ENCODE measurements at regions not wholly inside any gene's neighbourhood (a gene's known extent, or its start where the extent isn't known, plus 50 kb on each side); places are given as distances from the start of the nearest gene placed in this dataset.

DNA sequence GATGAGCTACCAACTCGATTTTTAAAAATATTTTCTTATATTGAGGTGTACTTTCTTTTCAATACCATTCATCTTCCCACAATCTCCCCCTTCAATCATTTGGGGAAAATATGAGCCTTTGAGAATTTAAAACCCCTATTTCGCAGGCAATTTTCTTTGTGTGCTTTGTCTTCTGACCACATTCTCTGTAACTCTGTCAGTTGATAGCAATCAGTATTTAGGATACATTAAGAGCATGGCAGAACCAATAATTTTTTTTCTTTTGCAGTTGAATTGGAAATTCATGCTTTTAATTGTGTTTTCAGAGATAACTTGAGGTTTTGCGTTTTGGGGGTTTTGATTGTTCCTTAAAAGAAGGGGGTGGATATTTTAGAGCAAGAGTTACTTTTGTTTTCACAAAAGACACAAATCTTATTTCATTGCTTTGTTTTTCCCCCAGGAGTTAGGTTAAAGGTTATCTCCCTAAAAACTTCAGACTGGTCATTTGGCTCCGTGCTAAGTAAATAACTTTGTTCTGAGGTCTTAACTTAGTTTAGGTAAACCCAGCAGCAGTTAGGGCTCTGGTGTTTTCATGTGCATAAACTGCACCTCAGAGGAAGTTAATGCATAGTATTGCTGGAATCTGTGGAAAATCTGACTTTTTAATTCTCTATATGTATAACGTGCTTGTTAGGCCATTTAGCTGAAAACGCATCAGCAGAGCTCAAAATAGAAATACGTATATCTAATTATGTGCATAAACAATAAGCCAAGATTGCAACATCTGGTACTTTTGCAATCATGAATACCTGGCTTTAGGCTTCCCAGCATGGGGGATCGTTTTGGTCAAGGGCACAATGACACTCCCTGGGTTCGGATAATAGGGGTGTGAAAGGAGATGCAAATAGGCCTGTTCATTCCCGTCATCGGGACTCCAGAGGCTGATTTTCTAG lies 676.4 kb upstream of the ANKRD30A start:
- TF ChIP-seq, protein P1, sequence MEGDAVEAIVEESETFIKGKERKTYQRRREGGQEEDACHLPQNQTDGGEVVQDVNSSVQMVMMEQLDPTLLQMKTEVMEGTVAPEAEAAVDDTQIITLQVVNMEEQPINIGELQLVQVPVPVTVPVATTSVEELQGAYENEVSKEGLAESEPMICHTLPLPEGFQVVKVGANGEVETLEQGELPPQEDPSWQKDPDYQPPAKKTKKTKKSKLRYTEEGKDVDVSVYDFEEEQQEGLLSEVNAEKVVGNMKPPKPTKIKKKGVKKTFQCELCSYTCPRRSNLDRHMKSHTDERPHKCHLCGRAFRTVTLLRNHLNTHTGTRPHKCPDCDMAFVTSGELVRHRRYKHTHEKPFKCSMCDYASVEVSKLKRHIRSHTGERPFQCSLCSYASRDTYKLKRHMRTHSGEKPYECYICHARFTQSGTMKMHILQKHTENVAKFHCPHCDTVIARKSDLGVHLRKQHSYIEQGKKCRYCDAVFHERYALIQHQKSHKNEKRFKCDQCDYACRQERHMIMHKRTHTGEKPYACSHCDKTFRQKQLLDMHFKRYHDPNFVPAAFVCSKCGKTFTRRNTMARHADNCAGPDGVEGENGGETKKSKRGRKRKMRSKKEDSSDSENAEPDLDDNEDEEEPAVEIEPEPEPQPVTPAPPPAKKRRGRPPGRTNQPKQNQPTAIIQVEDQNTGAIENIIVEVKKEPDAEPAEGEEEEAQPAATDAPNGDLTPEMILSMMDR (IDR thresholded peaks at IDR 0.05): no peak
- H3K9me3 ChIP-seq: no peaks in the 10 kb centered on the region
- DNase-seq (no peak), ATAC-seq (peak in 1 of 8 donors; percentile 52)
- intact Hi-C loops (cut with DNase I): no loop called here
- H3K4me1 ChIP-seq: peaks cover 0 to 37% (median 14%) of the 10 kb centered on the region in 9 donors
- H3K36me3 ChIP-seq: no peaks in the 10 kb centered on the region
- no peaks in the 10 kb centered on the region for H3K27me3 ChIP-seq
- peak overlapping the region in 6 of 10 donors; percentile 12 to 69 (median 64) for H3K27ac ChIP-seq
- H3K4me3 ChIP-seq: no peak overlapping the region
- WGBS, 2 donors: 58% methylated on average over 11 of the region's 11 CpGs

DNA sequence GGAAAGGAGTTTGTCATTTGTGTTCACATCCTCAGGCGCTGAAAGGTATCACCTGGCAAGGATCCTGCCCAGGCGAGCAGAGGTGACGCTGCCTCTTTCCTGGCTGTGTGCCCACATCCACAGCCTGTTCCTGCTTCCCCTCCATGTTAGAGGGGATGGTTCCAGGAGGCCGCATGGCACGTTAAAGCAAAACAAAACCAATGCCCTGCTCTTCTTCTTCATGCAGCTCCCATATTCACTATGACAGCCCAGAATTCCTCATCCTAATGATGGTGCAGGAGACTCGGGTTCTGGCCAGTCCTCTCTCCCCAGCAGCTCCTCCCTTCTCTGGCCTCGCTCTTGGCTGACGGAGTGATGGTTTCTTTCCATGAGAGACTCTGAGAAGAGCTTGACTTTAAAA lies 678.5 kb upstream of the ANKRD30A start:
- H3K27ac ChIP-seq: peak overlapping the region in 9 of 10 donors; percentile 6 to 70 (median 54)
- no peak overlapping the region for H3K4me3 ChIP-seq
- TF ChIP-seq, protein P1 (IDR thresholded peaks at IDR 0.05): no peak
- H3K4me1 ChIP-seq: peaks cover 0 to 37% (median 14%) of the 10 kb centered on the region in 9 donors
- 18 to 27% methylated on average over 8 of the region's 8 CpGs for WGBS, 2 donors
- H3K27me3 ChIP-seq: no peaks in the 10 kb centered on the region
- H3K9me3 ChIP-seq: no peaks in the 10 kb centered on the region
- DNase-seq (peak; percentile 64 to 73), ATAC-seq (peak; percentile 50 to 93 (median 86))
- no peaks in the 10 kb centered on the region for H3K36me3 ChIP-seq
- intact Hi-C loops (cut with DNase I): no loop called here

DNA sequence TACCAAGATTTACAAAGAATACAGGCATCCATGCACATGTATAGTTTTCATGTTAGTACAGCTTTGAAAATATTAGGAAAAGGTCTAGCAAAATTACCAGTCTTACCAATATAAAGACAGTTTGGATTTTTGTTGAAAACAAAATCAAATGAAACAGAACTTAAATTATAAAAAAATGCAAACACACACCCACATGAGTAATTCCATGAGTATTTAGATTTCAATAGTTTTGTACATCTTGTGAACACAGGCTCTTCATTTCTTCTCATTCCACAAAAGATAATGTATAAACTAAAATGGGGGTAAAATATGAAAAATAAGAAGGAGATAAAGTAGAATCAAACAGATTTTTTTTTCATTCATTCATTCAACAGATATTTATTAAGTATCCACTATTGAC lies 682.2 kb upstream of the ANKRD30A start:
- H3K9me3 ChIP-seq: no peaks in the 10 kb centered on the region
- intact Hi-C loops (cut with DNase I): no loop called here
- no peaks in the 10 kb centered on the region for H3K27me3 ChIP-seq
- H3K4me1 ChIP-seq: peaks cover 0 to 28% (median 0%) of the 10 kb centered on the region in 9 donors
- ATAC-seq (no peak), DNase-seq (no peak)
- no peaks in the 10 kb centered on the region for H3K36me3 ChIP-seq
- no peak overlapping the region for H3K27ac ChIP-seq
- H3K4me3 ChIP-seq: no peak overlapping the region
- TF ChIP-seq, protein P1 (IDR thresholded peaks at IDR 0.05): no peak

DNA sequence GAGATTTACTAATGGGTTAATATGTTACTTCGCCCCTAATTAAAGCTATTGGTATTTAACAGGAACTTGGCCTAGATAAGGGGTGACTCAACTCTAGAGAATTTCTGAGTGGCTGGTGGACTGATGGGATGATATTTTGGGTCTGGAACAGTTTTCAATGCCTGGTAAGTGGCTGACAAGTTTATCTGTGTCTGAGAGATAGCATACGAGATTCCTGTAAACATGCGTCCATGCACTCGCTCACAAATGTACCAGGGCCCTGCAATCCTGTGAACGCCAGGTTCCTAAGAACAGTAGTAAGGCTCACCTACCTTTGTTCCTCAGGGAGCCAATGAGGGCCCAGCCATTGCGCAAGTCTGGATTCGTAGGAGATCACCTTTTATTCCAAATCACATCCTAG lies 683.8 kb upstream of the ANKRD30A start:
- intact Hi-C loops (cut with DNase I): no loop called here
- Histone ChIP-seq H3K9me3 (peaks cover 0 to 8% (median 0%) of the 10 kb centered on the region in 11 donors), H3K27ac (no peak overlapping the region), H3K27me3 (no peaks in the 10 kb centered on the region), H3K36me3 (no peaks in the 10 kb centered on the region), H3K4me1 (peaks cover 0 to 20% (median 0%) of the 10 kb centered on the region in 9 donors), H3K4me3 (no peak overlapping the region)
- 40 to 45% methylated on average over 7 of the region's 7 CpGs for WGBS, 2 donors
- DNase-seq: no peak
- ATAC-seq: peak in 6 of 8 donors; percentile 28 to 99 (median 78)
- TF ChIP-seq, protein P1 (IDR thresholded peaks at IDR 0.05): no peak

Data from heart right ventricle (tissue), 16 donors.